Activated naive CD8-positive, alpha-beta T cell treated with anti-CD3 and anti-CD28 coated beads for 36 hours (primary cell): ENCODE measurements at regions not wholly inside any gene's neighbourhood (a gene's known extent, or its start where the extent isn't known, plus 50 kb on each side); places are given as distances from the start of the nearest gene placed in this dataset.

Source experiments
- DNase-seq: peaks from one replicate; pipeline ENCODE4 v3.0.0; 2021
- H3K27ac Mint-ChIP-seq: one replicate; pipeline ENCODE4 v1.8.0; 2022; ENCODE audit warnings: mild to moderate bottlenecking, moderate library complexity, mixed read lengths
- H3K27me3 Mint-ChIP-seq: one replicate; pipeline ENCODE4 v1.8.0; 2022; ENCODE audit warnings: mild to moderate bottlenecking, mixed read lengths
- H3K36me3 Mint-ChIP-seq: one replicate; pipeline ENCODE4 v1.8.0; 2021; ENCODE audit warnings: mild to moderate bottlenecking, mixed read lengths
- H3K4me1 Mint-ChIP-seq: one replicate; pipeline ENCODE4 v1.8.0; 2021; ENCODE audit warnings: mixed read lengths
- H3K4me3 Mint-ChIP-seq: one replicate; pipeline ENCODE4 v1.8.0; 2022; ENCODE audit warnings: mild to moderate bottlenecking, moderate library complexity, mixed read lengths
- H3K9me3 Mint-ChIP-seq: one replicate; pipeline ENCODE4 v1.8.0; 2022; ENCODE audit warnings: mixed read lengths

- no peaks in the 10 kb centered on the region for H3K27me3 Mint-ChIP-seq
- H3K4me3 Mint-ChIP-seq, result no peak overlapping the region
- no peaks in the 10 kb centered on the region for H3K9me3 Mint-ChIP-seq
- H3K4me1 Mint-ChIP-seq, result no peaks in the 10 kb centered on the region
- no peaks in the 10 kb centered on the region for H3K36me3 Mint-ChIP-seq
- no peak for DNase-seq
- H3K27ac Mint-ChIP-seq, result no peak overlapping the region
These were observed 167.3 kb upstream of the AVPR1A start for GRCh38 chr12:63318313-63318712.

GRCh38 chr12:63317880-63318279 lies 166.9 kb upstream of the AVPR1A start:
- Mint-ChIP-seq H3K9me3 (no peaks in the 10 kb centered on the region), H3K4me1 (no peaks in the 10 kb centered on the region), H3K27ac (no peak overlapping the region), H3K4me3 (no peak overlapping the region), H3K27me3 (no peaks in the 10 kb centered on the region), H3K36me3 (no peaks in the 10 kb centered on the region)
- no peak for DNase-seq

GRCh38 chr12:63317286-63317846 lies 166.4 kb upstream of the AVPR1A start:
- Mint-ChIP-seq H3K27me3 (no peaks in the 10 kb centered on the region), H3K4me1 (no peaks in the 10 kb centered on the region), H3K27ac (no peak overlapping the region), H3K36me3 (no peaks in the 10 kb centered on the region), H3K4me3 (no peak overlapping the region), H3K9me3 (no peaks in the 10 kb centered on the region)
- no peak for DNase-seq

GRCh38 chr12:63313139-63313538 lies 162.1 kb upstream of the AVPR1A start:
- Mint-ChIP-seq H3K9me3 (peaks cover 6% of the 10 kb centered on the region), H3K36me3 (no peaks in the 10 kb centered on the region), H3K4me1 (no peaks in the 10 kb centered on the region), H3K27ac (no peak overlapping the region), H3K27me3 (no peaks in the 10 kb centered on the region), H3K4me3 (no peak overlapping the region)
- no peak for DNase-seq

- no peak overlapping the region for H3K27ac Mint-ChIP-seq
- H3K9me3 Mint-ChIP-seq, result peaks cover 6% of the 10 kb centered on the region
- no peaks in the 10 kb centered on the region for H3K4me1 Mint-ChIP-seq
- peaks cover 3% of the 10 kb centered on the region for H3K27me3 Mint-ChIP-seq
- no peak overlapping the region for H3K4me3 Mint-ChIP-seq
- DNase-seq, result no peak
- no peaks in the 10 kb centered on the region for H3K36me3 Mint-ChIP-seq
These were observed 157.7 kb upstream of the AVPR1A start for GRCh38 chr12:63308671-63309070.

GRCh38 chr12:63307849-63308248 lies 156.8 kb upstream of the AVPR1A start:
- Mint-ChIP-seq H3K27ac (no peak overlapping the region), H3K4me1 (no peaks in the 10 kb centered on the region), H3K9me3 (peaks cover 6% of the 10 kb centered on the region), H3K4me3 (no peak overlapping the region), H3K27me3 (peaks cover 3% of the 10 kb centered on the region), H3K36me3 (no peaks in the 10 kb centered on the region)
- no peak for DNase-seq

- Mint-ChIP-seq H3K4me3 (no peak overlapping the region), H3K27me3 (peaks cover 3% of the 10 kb centered on the region), H3K9me3 (peaks cover 6% of the 10 kb centered on the region), H3K27ac (no peak overlapping the region), H3K36me3 (no peaks in the 10 kb centered on the region), H3K4me1 (peaks cover 7% of the 10 kb centered on the region)
- DNase-seq, result no peak
These were observed 155.2 kb upstream of the AVPR1A start for GRCh38 chr12:63305901-63306875.

- no peak for DNase-seq
- Mint-ChIP-seq H3K4me3 (no peak overlapping the region), H3K27ac (no peak overlapping the region), H3K36me3 (no peaks in the 10 kb centered on the region), H3K9me3 (no peaks in the 10 kb centered on the region), H3K27me3 (peaks cover 3% of the 10 kb centered on the region), H3K4me1 (peaks cover 7% of the 10 kb centered on the region)
These were observed 153.9 kb upstream of the AVPR1A start for GRCh38 chr12:63304887-63305316.

GRCh38 chr12:63302941-63303536 lies 152.0 kb upstream of the AVPR1A start:
- Mint-ChIP-seq H3K4me1 (peaks cover 7% of the 10 kb centered on the region), H3K9me3 (no peaks in the 10 kb centered on the region), H3K36me3 (no peaks in the 10 kb centered on the region), H3K4me3 (no peak overlapping the region), H3K27ac (no peak overlapping the region), H3K27me3 (peaks cover 3% of the 10 kb centered on the region)
- no peak for DNase-seq

- DNase-seq, result peak; percentile 14
- Mint-ChIP-seq H3K36me3 (no peaks in the 10 kb centered on the region), H3K27me3 (peaks cover 3% of the 10 kb centered on the region), H3K27ac (no peak overlapping the region), H3K4me3 (no peak overlapping the region), H3K9me3 (no peaks in the 10 kb centered on the region), H3K4me1 (peaks cover 7% of the 10 kb centered on the region)
These were observed 151.4 kb upstream of the AVPR1A start for GRCh38 chr12:63302269-63302940.

- Mint-ChIP-seq H3K36me3 (no peaks in the 10 kb centered on the region), H3K4me1 (peaks cover 7% of the 10 kb centered on the region), H3K27ac (no peak overlapping the region), H3K4me3 (no peak overlapping the region), H3K27me3 (peaks cover 5% of the 10 kb centered on the region), H3K9me3 (no peaks in the 10 kb centered on the region)
- no peak for DNase-seq
These were observed 150.3 kb upstream of the AVPR1A start for GRCh38 chr12:63301311-63301710.

- no peak overlapping the region for H3K27ac Mint-ChIP-seq
- no peak overlapping the region for H3K4me3 Mint-ChIP-seq
- no peak for DNase-seq
- H3K9me3 Mint-ChIP-seq, result no peaks in the 10 kb centered on the region
- H3K36me3 Mint-ChIP-seq, result no peaks in the 10 kb centered on the region
- peaks cover 8% of the 10 kb centered on the region for H3K27me3 Mint-ChIP-seq
- peaks cover 7% of the 10 kb centered on the region for H3K4me1 Mint-ChIP-seq
These were observed 147.5 kb upstream of the AVPR1A start for GRCh38 chr12:63298386-63298930.

- Mint-ChIP-seq H3K9me3 (no peaks in the 10 kb centered on the region), H3K27ac (no peak overlapping the region), H3K27me3 (peaks cover 8% of the 10 kb centered on the region), H3K36me3 (no peaks in the 10 kb centered on the region), H3K4me3 (no peak overlapping the region), H3K4me1 (no peaks in the 10 kb centered on the region)
- DNase-seq, result no peak
These were observed 143.3 kb upstream of the AVPR1A start for GRCh38 chr12:63294327-63294632.

- Mint-ChIP-seq H3K27ac (no peak overlapping the region), H3K4me3 (no peak overlapping the region), H3K9me3 (no peaks in the 10 kb centered on the region), H3K27me3 (peaks cover 8% of the 10 kb centered on the region), H3K4me1 (no peaks in the 10 kb centered on the region), H3K36me3 (no peaks in the 10 kb centered on the region)
- DNase-seq, result no peak
These were observed 141.6 kb upstream of the AVPR1A start for GRCh38 chr12:63292471-63293221.
